GM23338 (cell line): ENCODE measurements at regions not wholly inside any gene's neighbourhood (a gene's known extent, or its start where the extent isn't known, plus 50 kb on each side); places are given as distances from the start of the nearest gene placed in this dataset.

Experiments used
- ATAC-seq: fragments of 200-7000 bp; cut with Tn5 transposase; 3 replicates; pipeline ENCODE4 v1.9.1; 2020
- DNase-seq: peaks from one replicate; pipeline ENCODE4 v3.0.0-alpha.2; 2015; ENCODE audit warnings: low spot score
- H2AFZ ChIP-seq: fragments of 200-600 bp; sonication (generic); 2 replicates; pipeline ENCODE4 v1.8.0; 2016; ENCODE audit warnings: antibody characterized with exemption, mild to moderate bottlenecking, moderate library complexity
- H3F3A ChIP-seq: fragments of 200-600 bp; sonication (generic); replicated peaks from 2 replicates; pipeline ENCODE4 v1.8.0; 2017; ENCODE audit warnings: antibody characterized with exemption, mixed run types, low read depth
- H3K27ac ChIP-seq: fragments of 200-600 bp; sonication (generic); 2 replicates; pipeline ENCODE4 v1.6.1; 2016; ENCODE audit warnings: low read depth
- H3K27me3 ChIP-seq: fragments of 200-600 bp; sonication (generic); 2 replicates; pipeline ENCODE4 v1.8.0; 2016; ENCODE audit warnings: mild to moderate bottlenecking, mixed run types, moderate library complexity; ENCODE audit not compliant: insufficient read depth
- H3K36me3 ChIP-seq: fragments of 200-600 bp; sonication (generic); 2 replicates; pipeline ENCODE4 v1.8.0; 2016; ENCODE audit warnings: mild to moderate bottlenecking; ENCODE audit not compliant: insufficient read depth
- H3K4me1 ChIP-seq: fragments of 200-600 bp; sonication (generic); 2 replicates; pipeline ENCODE4 v1.8.0; 2016; ENCODE audit warnings: mild to moderate bottlenecking, moderate library complexity; ENCODE audit not compliant: insufficient read depth
- H3K4me2 ChIP-seq: fragments of 200-600 bp; sonication (generic); 2 replicates; pipeline ENCODE4 v1.7.1; 2017; ENCODE audit warnings: mixed run types
- H3K4me3 ChIP-seq: fragments of 200-600 bp; sonication (generic); 2 replicates; pipeline ENCODE4 v1.6.1; 2016; ENCODE audit warnings: mixed run types
- H3K79me2 ChIP-seq: fragments of 200-600 bp; sonication (generic); replicated peaks from 2 replicates; pipeline ENCODE4 v1.8.0; 2017; ENCODE audit warnings: mild to moderate bottlenecking; ENCODE audit not compliant: insufficient read depth
- H3K9me2 ChIP-seq: fragments of 200-600 bp; sonication (generic); 2 replicates; pipeline ENCODE4 v1.8.0; 2017; ENCODE audit not compliant: insufficient read depth
- H4K20me1 ChIP-seq: fragments of 200-600 bp; sonication (generic); replicated peaks from 2 replicates; pipeline ENCODE4 v1.8.0; 2017; ENCODE audit warnings: mild to moderate bottlenecking; ENCODE audit not compliant: insufficient read depth
- H3K27ac Mint-ChIP-seq: 2 replicates; pipeline ENCODE4 v1.8.0; 2020; ENCODE audit warnings: inconsistent platforms, mild to moderate bottlenecking, moderate library complexity, mixed read lengths
- H3K27me3 Mint-ChIP-seq: 3 replicates; pipeline ENCODE4 v1.8.0; 2022; ENCODE audit warnings: low read depth, mild to moderate bottlenecking, moderate library complexity, mixed read lengths, inconsistent platforms; ENCODE audit not compliant: insufficient read depth, poor library complexity
- H3K36me3 Mint-ChIP-seq: 3 replicates; pipeline ENCODE4 v1.8.0; 2021; ENCODE audit warnings: low read depth, mild to moderate bottlenecking, inconsistent platforms, moderate library complexity, mixed read lengths
- H3K4me1 Mint-ChIP-seq: 3 replicates; pipeline ENCODE4 v1.8.0; 2020; ENCODE audit warnings: mild to moderate bottlenecking, inconsistent platforms, mixed read lengths
- H3K4me3 Mint-ChIP-seq: 3 replicates; pipeline ENCODE4 v1.8.0; 2021; ENCODE audit warnings: moderate library complexity, mild to moderate bottlenecking, inconsistent platforms, mixed read lengths
- H3K9me3 Mint-ChIP-seq: 3 replicates; pipeline ENCODE4 v1.8.0; 2020; ENCODE audit warnings: moderate library complexity, mild to moderate bottlenecking, inconsistent platforms, mixed read lengths
- CTCF ChIP-seq, 2 experiments: fragments of 200-600 bp in 1 of 2; sonication (generic) in 1 of 2; conservative IDR thresholded peaks; 2 replicates each; pipeline versions ENCODE4 v1.5.1 to v1.6.1; 2016 to 2017; ENCODE audit warnings: antibody characterized with exemption in 2 of 2, low read depth in 2 of 2, mild to moderate bottlenecking in 2 of 2, moderate library complexity in 1 of 2
- ETS1 ChIP-seq: IDR thresholded peaks from 2 replicates; pipeline ENCODE4 v1.6.1; 2016; ENCODE audit warnings: antibody characterized with exemption
- EZH2 ChIP-seq: fragments of 200-600 bp; sonication (generic); IDR thresholded peaks from one replicate; pipeline ENCODE4 v1.8.0; 2017; ENCODE audit warnings: antibody characterized with exemption, mild to moderate bottlenecking, low read depth; ENCODE audit not compliant: unreplicated experiment
- EZH2phosphoT487 ChIP-seq: fragments of 200-600 bp; sonication (generic); IDR thresholded peaks from one replicate; pipeline ENCODE4 v1.8.1; 2018; ENCODE audit warnings: antibody characterized with exemption; ENCODE audit not compliant: unreplicated experiment
- JUNB ChIP-seq: IDR thresholded peaks from one replicate; pipeline ENCODE4 v1.6.1; 2016; ENCODE audit warnings: antibody characterized with exemption; ENCODE audit not compliant: unreplicated experiment
- POLR2AphosphoS5 ChIP-seq: IDR thresholded peaks from 2 replicates; pipeline ENCODE4 v1.6.1; 2016; ENCODE audit warnings: antibody characterized with exemption, low read depth
- REST ChIP-seq: IDR thresholded peaks from one replicate; pipeline ENCODE4 v1.6.1; 2018; ENCODE audit warnings: antibody characterized with exemption; ENCODE audit not compliant: unreplicated experiment
- STAT1 ChIP-seq: IDR thresholded peaks from one replicate; pipeline ENCODE4 v1.6.1; 2016; ENCODE audit warnings: antibody characterized with exemption; ENCODE audit not compliant: unreplicated experiment
- ZNF114 ChIP-seq: fragments of 250-450 bp; sonication (Bioruptor Pico); IDR thresholded peaks from 2 replicates; pipeline ENCODE4 v1.5.0; 2020; ENCODE audit warnings: mild to moderate bottlenecking, moderate library complexity
- ZNF331 ChIP-seq: fragments of 250-450 bp; sonication (Bioruptor Pico); IDR thresholded peaks from 2 replicates; pipeline ENCODE4 v1.5.0; 2020; ENCODE audit warnings: low read depth, mild to moderate bottlenecking, moderate library complexity
- ZNF462 ChIP-seq: fragments of 250-450 bp; sonication (Bioruptor Pico); IDR thresholded peaks from 2 replicates; pipeline ENCODE4 v1.5.0; 2020; ENCODE audit warnings: mild to moderate bottlenecking, moderate library complexity

- TF ChIP-seq ZNF114 (CRISPR knock-in tag) (no peak), EZH2 (no peak), CTCF (conservative IDR thresholded peaks at IDR 0.05; ENCODE audit: low read depth in 2 of 2) (no peak), POLR2AphosphoS5 (no peak), JUNB (no peak), EZH2phosphoT487 (no peak), STAT1 (no peak), ZNF331 (no peak)
These were observed 143.6 kb upstream of the BACE2 start (continued) for GRCh38 chr21:41024341-41024740.

- H3K9me2 ChIP-seq = no peaks in the 10 kb centered on the region
- Mint-ChIP-seq H3K9me3 (peaks cover 81% of the 10 kb centered on the region), H3K27me3 (peaks cover 4% of the 10 kb centered on the region), H3K4me3 (no peak overlapping the region), H3K27ac (no peak overlapping the region), H3K4me1 (no peaks in the 10 kb centered on the region), H3K36me3 (peaks cover 2% of the 10 kb centered on the region; the same call in 1 of the 3 replicates)
- no peak overlapping the region for H3K4me3 ChIP-seq
- no peak overlapping the region for H3K27ac ChIP-seq
- no peaks in the 10 kb centered on the region for H4K20me1 ChIP-seq
- H3F3A ChIP-seq = no peaks in the 10 kb centered on the region
- no peaks in the 10 kb centered on the region for H3K27me3 ChIP-seq
- H3K4me1 ChIP-seq = no peaks in the 10 kb centered on the region
- H3K36me3 ChIP-seq = no peaks in the 10 kb centered on the region
- no peak overlapping the region for H2AFZ ChIP-seq
- ATAC-seq (no peak; the same call in 2 of the 3 replicates), DNase-seq (no peak)
- no peaks in the 10 kb centered on the region for H3K79me2 ChIP-seq
- H3K4me2 ChIP-seq = no peak overlapping the region
- no peak for TF ChIP-seq ZNF331
- TF ChIP-seq REST = no peak
- TF ChIP-seq EZH2phosphoT487 = no peak
- no peak for TF ChIP-seq ZNF462 (CRISPR knock-in tag)
- TF ChIP-seq POLR2AphosphoS5 = no peak
- TF ChIP-seq ETS1 = no peak
These were observed 143.2 kb upstream of the BACE2 start for GRCh38 chr21:41024746-41025254.
